PC-9 (cell line): ENCODE measurements at regions not wholly inside any gene's neighbourhood (a gene's known extent, or its start where the extent isn't known, plus 50 kb on each side); places are given as distances from the start of the nearest gene placed in this dataset.

Source experiments
- BruUV-seq: library from RNA; stranded (reverse); fragments of 400-500 nt; replicated peaks from 2 replicates; lab custom pipeline; 2021; lab: Mats Ljungman, UMichigan
- CTCF ChIA-PET: fragments of 300-600 bp; sonication (Branson Sonifier 250); formaldehyde crosslinking; loops from one replicate; lab custom pipeline; 2022; ENCODE audit warnings: antibody characterized with exemption; lab: Charles Lee
- POLR2A ChIA-PET: fragments of 300-600 bp; sonication (Branson Sonifier 250); formaldehyde crosslinking; loops from one replicate; lab custom pipeline; 2022; ENCODE audit warnings: antibody characterized with exemption; ENCODE audit not compliant: unreplicated experiment; lab: Charles Lee
- DNase-seq, 2 experiments: peaks; one replicate each; pipeline versions ENCODE4 v3.0.0 to v3.0.0-alpha.2; 2015 to 2022; ENCODE audit warnings: mixed read lengths in 1 of 2
- H2AFZ ChIP-seq: fragments of 200-600 bp; sonication (generic); 2 replicates; pipeline ENCODE4 v1.8.1; 2017; ENCODE audit warnings: antibody characterized with exemption
- H3F3A ChIP-seq: fragments of 200-600 bp; sonication (generic); 2 replicates; pipeline ENCODE4 v1.8.1; 2017; ENCODE audit warnings: antibody characterized with exemption, mild to moderate bottlenecking, low read depth; ENCODE audit not compliant: insufficient read depth
- H3K27ac ChIP-seq: fragments of 200-600 bp; sonication (generic); 2 replicates; pipeline ENCODE4 v1.6.1; 2016; ENCODE audit warnings: mixed run types
- H3K27me3 ChIP-seq: fragments of 200-600 bp; sonication (generic); 2 replicates; pipeline ENCODE4 v1.6.1; 2016; ENCODE audit warnings: low read depth, mixed run types; ENCODE audit not compliant: insufficient read depth
- H3K36me3 ChIP-seq: fragments of 200-600 bp; sonication (generic); 2 replicates; pipeline ENCODE4 v1.6.1; 2016; ENCODE audit warnings: low read depth, mixed run types
- H3K4me1 ChIP-seq: fragments of 200-600 bp; sonication (generic); replicated peaks from 2 replicates; pipeline ENCODE4 v1.6.1; 2016; ENCODE audit warnings: mixed run types; ENCODE audit not compliant: insufficient read depth
- H3K4me2 ChIP-seq: fragments of 200-600 bp; sonication (generic); 2 replicates; pipeline ENCODE4 v1.6.1; 2017; ENCODE audit warnings: mixed run types
- H3K4me3 ChIP-seq: fragments of 200-600 bp; sonication (generic); 2 replicates; pipeline ENCODE4 v1.6.1; 2016; ENCODE audit warnings: mixed run types
- H3K79me2 ChIP-seq: fragments of 200-600 bp; sonication (generic); 2 replicates; pipeline ENCODE4 v1.6.1; 2017; ENCODE audit warnings: low read depth, mixed run types
- H3K9me2 ChIP-seq: fragments of 200-600 bp; sonication (generic); 2 replicates; pipeline ENCODE4 v1.8.1; 2017; ENCODE audit warnings: mild to moderate bottlenecking; ENCODE audit not compliant: insufficient read depth
- H3K9me3 ChIP-seq: fragments of 200-600 bp; sonication (generic); 2 replicates; pipeline ENCODE4 v1.8.1; 2016; ENCODE audit warnings: low read depth; ENCODE audit not compliant: insufficient read depth
- H4K20me1 ChIP-seq: fragments of 200-600 bp; sonication (generic); 2 replicates; pipeline ENCODE4 v1.8.1; 2017; ENCODE audit not compliant: insufficient read depth
- CTCF ChIP-seq: fragments of 200-600 bp; sonication (generic); conservative IDR thresholded peaks from 2 replicates; pipeline ENCODE4 v1.6.1; 2017; ENCODE audit warnings: mixed run types, antibody characterized with exemption, mild to moderate bottlenecking, moderate library complexity
- EZH2 ChIP-seq: fragments of 200-600 bp; sonication (generic); IDR thresholded peaks from 2 replicates; pipeline ENCODE4 v1.8.0; 2017; ENCODE audit warnings: antibody characterized with exemption, low read depth
- intact Hi-C: fragments of 100-400 bp; cut with micrococcal nuclease; formaldehyde crosslinking; loops from one replicate; pipeline ENCODE4 v1.10.0; 2022; ENCODE audit not compliant: unreplicated experiment

DNA sequence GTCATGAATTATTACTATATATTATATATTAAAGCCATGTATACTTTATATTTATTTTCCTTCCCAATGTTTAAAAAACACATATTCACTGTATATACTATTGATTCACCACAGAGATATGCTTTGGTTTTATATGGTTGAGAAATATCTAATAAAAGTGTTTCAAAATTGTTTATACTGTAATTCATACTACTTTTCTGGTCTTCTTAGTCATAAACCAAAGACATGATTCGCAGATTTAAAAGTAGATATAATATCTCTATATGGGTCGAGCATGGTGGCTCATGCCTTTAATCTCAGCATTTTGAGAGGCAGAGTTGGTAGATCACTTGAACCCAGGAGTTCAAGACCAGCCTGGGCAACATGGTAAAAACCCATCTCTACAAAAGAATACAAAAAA is 738.4 kb downstream of the USP25 start:
- Histone ChIP-seq H4K20me1 (no peaks in the 10 kb centered on the region), H3K9me3 (no peaks in the 10 kb centered on the region; the same call in 1 of the 2 replicates), H3K4me3 (no peak overlapping the region), H2AFZ (no peak overlapping the region), H3F3A (no peaks in the 10 kb centered on the region), H3K4me1 (no peaks in the 10 kb centered on the region), H3K9me2 (no peaks in the 10 kb centered on the region), H3K27me3 (no peaks in the 10 kb centered on the region), H3K4me2 (no peak overlapping the region), H3K79me2 (no peaks in the 10 kb centered on the region), H3K36me3 (no peaks in the 10 kb centered on the region), H3K27ac (no peak overlapping the region)
- BruUV-seq: no TSS peak
- peak in 1 of 2 experiments; percentile 65 for DNase-seq
- ChIA-PET POLR2A (no interaction called here), CTCF (no interaction called here)
- intact Hi-C loops: no loop called here
- TF ChIP-seq EZH2 (no peak), CTCF (no peak)

GRCh38 chr21:16473988-16474387 is 744.2 kb downstream of the USP25 start:
- Histone ChIP-seq H3F3A (no peaks in the 10 kb centered on the region), H3K36me3 (no peaks in the 10 kb centered on the region), H3K9me2 (no peaks in the 10 kb centered on the region), H3K4me2 (no peak overlapping the region), H3K4me3 (no peak overlapping the region), H3K9me3 (no peaks in the 10 kb centered on the region), H3K27me3 (no peaks in the 10 kb centered on the region), H3K27ac (no peak overlapping the region), H3K79me2 (no peaks in the 10 kb centered on the region), H2AFZ (no peak overlapping the region), H3K4me1 (no peaks in the 10 kb centered on the region), H4K20me1 (no peaks in the 10 kb centered on the region)
- ChIA-PET POLR2A (no interaction called here), CTCF (no interaction called here)
- no peak for DNase-seq
- BruUV-seq: no TSS peak
- intact Hi-C loops: no loop called here
- TF ChIP-seq EZH2: no peak
- no peak for TF ChIP-seq CTCF

DNA sequence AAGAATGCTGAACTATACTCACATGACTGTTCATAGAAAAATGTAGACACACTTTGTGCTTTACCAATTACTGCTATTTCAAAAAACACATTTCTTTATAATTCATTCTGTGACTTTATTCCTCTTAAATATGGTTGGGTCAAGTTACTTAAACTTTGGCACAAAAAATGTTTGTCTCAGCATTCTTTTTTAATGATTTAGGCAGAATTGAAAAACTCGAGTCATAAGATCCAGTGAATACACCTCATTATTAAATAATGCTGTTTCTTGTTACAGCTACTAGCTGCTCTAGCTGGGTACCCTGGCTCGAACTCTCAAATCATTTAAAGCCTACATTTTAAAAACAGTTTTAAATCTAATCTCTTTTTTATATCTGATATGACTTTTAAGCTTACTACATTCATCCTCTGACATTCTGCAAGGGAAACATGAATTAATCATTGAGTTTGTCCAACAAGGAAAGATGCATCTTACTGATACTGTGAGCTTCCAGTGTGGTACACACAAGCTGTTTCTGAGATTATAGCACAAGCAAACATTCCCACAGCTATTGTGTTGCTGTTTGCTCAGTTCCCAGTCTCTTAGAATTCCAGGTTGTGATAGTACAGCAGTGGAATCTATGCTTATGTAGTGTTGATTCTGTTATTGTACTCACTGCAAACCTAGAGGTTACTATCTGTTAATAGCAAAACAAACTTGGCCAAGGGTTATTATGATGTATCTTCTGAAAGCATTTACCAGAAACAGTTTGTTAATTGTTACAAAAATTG is 746.5 kb downstream of the USP25 start:
- CTCF ChIA-PET: no interaction called here
- TF ChIP-seq EZH2 (no peak), CTCF (no peak)
- no peaks in the 10 kb centered on the region for H4K20me1 ChIP-seq
- H3K9me3 ChIP-seq: no peaks in the 10 kb centered on the region
- no peak for DNase-seq
- no TSS peak for BruUV-seq
- H3K79me2 ChIP-seq: no peaks in the 10 kb centered on the region
- no peak overlapping the region for H3K4me2 ChIP-seq
- H3K36me3 ChIP-seq: no peaks in the 10 kb centered on the region
- POLR2A ChIA-PET: no interaction called here
- H2AFZ ChIP-seq: no peak overlapping the region
- no peaks in the 10 kb centered on the region for H3K9me2 ChIP-seq
- H3K4me1 ChIP-seq: no peaks in the 10 kb centered on the region
- no peak overlapping the region for H3K27ac ChIP-seq
- H3K4me3 ChIP-seq: no peak overlapping the region
- H3F3A ChIP-seq: no peaks in the 10 kb centered on the region
- no peaks in the 10 kb centered on the region for H3K27me3 ChIP-seq
- intact Hi-C loops: no loop called here
